Ovary (tissue), 3 donors: ENCODE measurements at regions not wholly inside any gene's neighbourhood (a gene's known extent, or its start where the extent isn't known, plus 50 kb on each side); places are given as distances from the start of the nearest gene placed in this dataset.

Source experiments
- EP300 ChIP-seq: sonication (generic); formaldehyde crosslinking; IDR thresholded peaks from one replicate; pipeline ENCODE4 v1.6.1; 2017; ENCODE audit warnings: antibody characterized with exemption
- POLR2A ChIP-seq: fragments of 450-650 bp; IDR thresholded peaks from one replicate; pipeline ENCODE4 v1.6.1; 2017; ENCODE audit warnings: antibody characterized with exemption, mild to moderate bottlenecking, moderate library complexity
- TF ChIP-seq, protein P1 (sequence below), 3 donors: fragments of 450-650 bp in 2 of 3; fragments of 200-600 bp in 1 of 3; IDR thresholded peaks; one replicate each; pipeline versions ENCODE4 v1.5.1 to v1.8.0; 2016 to 2022; ENCODE audit warnings: antibody characterized with exemption in 3 of 3, mild to moderate bottlenecking in 1 of 3
- donor health status: DM: no; HTN: no; CAD: no.

DNA sequence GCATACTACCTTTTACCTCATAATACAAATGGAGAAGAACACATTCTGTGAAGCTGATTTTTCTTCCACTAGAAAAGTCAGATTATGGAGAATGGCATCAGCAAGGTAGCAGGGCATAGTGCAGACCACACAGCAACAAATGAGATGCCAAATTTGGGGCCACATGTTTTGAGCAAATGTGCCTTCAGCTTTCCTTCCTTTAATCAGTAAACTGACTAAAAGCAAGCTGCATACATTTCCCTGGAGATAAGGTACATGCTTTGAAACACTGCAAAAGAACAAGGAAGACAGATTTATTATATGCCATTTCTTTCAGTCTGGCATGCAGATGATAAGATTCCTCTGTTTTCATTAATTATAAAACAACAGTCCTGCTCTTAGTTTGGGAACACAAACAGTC lies 67.1 kb upstream of the GUCY1A1 start:
- TF ChIP-seq, protein P1, sequence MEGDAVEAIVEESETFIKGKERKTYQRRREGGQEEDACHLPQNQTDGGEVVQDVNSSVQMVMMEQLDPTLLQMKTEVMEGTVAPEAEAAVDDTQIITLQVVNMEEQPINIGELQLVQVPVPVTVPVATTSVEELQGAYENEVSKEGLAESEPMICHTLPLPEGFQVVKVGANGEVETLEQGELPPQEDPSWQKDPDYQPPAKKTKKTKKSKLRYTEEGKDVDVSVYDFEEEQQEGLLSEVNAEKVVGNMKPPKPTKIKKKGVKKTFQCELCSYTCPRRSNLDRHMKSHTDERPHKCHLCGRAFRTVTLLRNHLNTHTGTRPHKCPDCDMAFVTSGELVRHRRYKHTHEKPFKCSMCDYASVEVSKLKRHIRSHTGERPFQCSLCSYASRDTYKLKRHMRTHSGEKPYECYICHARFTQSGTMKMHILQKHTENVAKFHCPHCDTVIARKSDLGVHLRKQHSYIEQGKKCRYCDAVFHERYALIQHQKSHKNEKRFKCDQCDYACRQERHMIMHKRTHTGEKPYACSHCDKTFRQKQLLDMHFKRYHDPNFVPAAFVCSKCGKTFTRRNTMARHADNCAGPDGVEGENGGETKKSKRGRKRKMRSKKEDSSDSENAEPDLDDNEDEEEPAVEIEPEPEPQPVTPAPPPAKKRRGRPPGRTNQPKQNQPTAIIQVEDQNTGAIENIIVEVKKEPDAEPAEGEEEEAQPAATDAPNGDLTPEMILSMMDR (IDR thresholded peaks at IDR 0.05), result no peak
- TF ChIP-seq POLR2A (no peak), EP300 (no peak)
